Suprapubic skin (tissue), 4 donors: ENCODE measurements at regions not wholly inside any gene's neighbourhood (a gene's known extent, or its start where the extent isn't known, plus 50 kb on each side); places are given as distances from the start of the nearest gene placed in this dataset.

Experiments used
- CTCF ChIP-seq, 2 donors: fragments of 200-600 bp in 1 of 2; fragments of 450-650 bp in 1 of 2; sonication (generic) in 1 of 2; IDR thresholded peaks; one replicate each; pipeline ENCODE4 v1.5.1; 2016 to 2019; ENCODE audit warnings: antibody characterized with exemption in 2 of 2, mild to moderate bottlenecking in 1 of 2, moderate library complexity in 1 of 2
- POLR2A ChIP-seq, 2 donors: fragments of 450-650 bp; IDR thresholded peaks; one replicate each; pipeline ENCODE4 v1.6.1; 2017; ENCODE audit warnings: antibody characterized with exemption in 2 of 2, mild to moderate bottlenecking in 2 of 2, moderate library complexity in 2 of 2
- POLR2AphosphoS5 ChIP-seq, 3 donors: sonication (generic); formaldehyde crosslinking; IDR thresholded peaks; one replicate each; pipeline ENCODE4 v1.6.1; 2017; ENCODE audit warnings: antibody characterized with exemption in 3 of 3

- TF ChIP-seq CTCF (IDR thresholded peaks at IDR 0.05) (no peak), POLR2AphosphoS5 (IDR thresholded peaks at IDR 0.05) (no peak), POLR2A (IDR thresholded peaks at IDR 0.05) (no peak)
Observed at GRCh38 chr19:28312269-28312668, 900.7 kb downstream of the UQCRFS1 start.
